ENCODE measurements at regions not wholly inside any gene's neighbourhood (a gene's known extent, or its start where the extent isn't known, plus 50 kb on each side); places are given as distances from the start of the nearest gene placed in this dataset.

- H3K79me2 ChIP-seq (ENCODE audit: control insufficient read depth, insufficient read depth, low read length) = no peaks in the 10 kb centered on the region
- intact Hi-C loops (cut with micrococcal nuclease) = no loop called here
- ATAC-seq (ENCODE audit: low read depth) = no peak
- H3K27me3 ChIP-seq (replicated peaks in 1 of 4; ENCODE audit: control extremely low read depth in 1 of 4, control insufficient read depth in 3 of 4, insufficient read depth in 4 of 4, low read length in 3 of 4) = no peaks in the 10 kb centered on the region
- Mint-ChIP-seq H3K4me3 (no peak overlapping the region), H3K9me3 (ENCODE audit: insufficient read depth) (no peaks in the 10 kb centered on the region), H3K4me1 (no peaks in the 10 kb centered on the region), H3K27ac (no peak overlapping the region), H3K27me3 (no peaks in the 10 kb centered on the region)
- no peak overlapping the region for H2AFZ ChIP-seq (ENCODE audit: insufficient read depth, low read depth, low read length, poor library complexity, severe bottlenecking)
- no CpG with 5 or more reads among the region's 4 CpGs for WGBS (ENCODE audit: insufficient coverage)
- no peaks in the 10 kb centered on the region for H3K9me3 ChIP-seq (ENCODE audit: control extremely low read depth in 1 of 3, control insufficient read depth in 2 of 3, insufficient read depth in 1 of 3, low read length in 2 of 3)
- ChIA-PET CTCF (no interaction called here), POLR2A (no interaction called here)
- TF ChIP-seq CTCF (IDR thresholded peaks at IDR 0.05) (no peak), EZH2 (IDR thresholded peaks at IDR 0.05; ENCODE audit: borderline replicate concordance, insufficient read depth, low read depth, low read length, poor library complexity, severe bottlenecking) (no peak)
- no peak overlapping the region for H3K9ac ChIP-seq (ENCODE audit: low read length)
- H4K20me1 ChIP-seq (ENCODE audit: control insufficient read depth, insufficient read depth, low read length, poor library complexity, severe bottlenecking) = no peaks in the 10 kb centered on the region
- no peaks in the 10 kb centered on the region for H3K4me1 ChIP-seq (ENCODE audit: control insufficient read depth in 2 of 2, insufficient read depth in 2 of 2, low read length in 2 of 2)
- no peaks in the 10 kb centered on the region for H3K36me3 ChIP-seq (replicated peaks in 1 of 2; ENCODE audit: control extremely low read depth in 1 of 2, control insufficient read depth in 1 of 2, extremely low read depth in 1 of 2, insufficient read depth in 2 of 2, low read length in 1 of 2)
- DNase-seq = no peak
- H3K27ac ChIP-seq (ENCODE audit: low read length in 2 of 2) = no peak overlapping the region
- no peak overlapping the region for H3K4me2 ChIP-seq (replicated peaks; ENCODE audit: low read depth, low read length, poor library complexity, severe bottlenecking)
- no peak overlapping the region for H3K4me3 ChIP-seq (ENCODE audit: control extremely low read depth in 1 of 5, extremely low read depth in 1 of 5, insufficient read depth in 1 of 5, low read depth in 2 of 5, low read length in 4 of 5)
Observed at GRCh38 chr5:164627021-164627420, 1121.6 kb downstream of the MAT2B start.

- no peaks in the 10 kb centered on the region for H3K9me3 ChIP-seq (ENCODE audit: control extremely low read depth in 1 of 3, control insufficient read depth in 2 of 3, insufficient read depth in 1 of 3, low read length in 2 of 3)
- H2AFZ ChIP-seq (ENCODE audit: insufficient read depth, low read depth, low read length, poor library complexity, severe bottlenecking) = no peak overlapping the region
- no peaks in the 10 kb centered on the region for H3K79me2 ChIP-seq (ENCODE audit: control insufficient read depth, insufficient read depth, low read length)
- no peaks in the 10 kb centered on the region for H3K27me3 ChIP-seq (replicated peaks in 1 of 4; ENCODE audit: control extremely low read depth in 1 of 4, control insufficient read depth in 3 of 4, insufficient read depth in 4 of 4, low read length in 3 of 4)
- no peaks in the 10 kb centered on the region for H3K36me3 ChIP-seq (replicated peaks in 1 of 2; ENCODE audit: control extremely low read depth in 1 of 2, control insufficient read depth in 1 of 2, extremely low read depth in 1 of 2, insufficient read depth in 2 of 2, low read length in 1 of 2)
- TF ChIP-seq EZH2 (IDR thresholded peaks at IDR 0.05; ENCODE audit: borderline replicate concordance, insufficient read depth, low read depth, low read length, poor library complexity, severe bottlenecking) = no peak
- no peak for TF ChIP-seq CTCF (IDR thresholded peaks at IDR 0.05)
- H3K4me2 ChIP-seq (replicated peaks; ENCODE audit: low read depth, low read length, poor library complexity, severe bottlenecking) = no peak overlapping the region
- no peaks in the 10 kb centered on the region for H3K4me1 Mint-ChIP-seq
- H3K4me3 ChIP-seq (ENCODE audit: control extremely low read depth in 1 of 5, extremely low read depth in 1 of 5, insufficient read depth in 1 of 5, low read depth in 2 of 5, low read length in 4 of 5) = no peak overlapping the region
- no CpG with 5 or more reads among the region's 1 CpG for WGBS (ENCODE audit: insufficient coverage)
- H3K9me3 Mint-ChIP-seq (ENCODE audit: insufficient read depth) = no peaks in the 10 kb centered on the region
- H3K27ac ChIP-seq (ENCODE audit: low read length in 2 of 2) = no peak overlapping the region
- no peak overlapping the region for H3K4me3 Mint-ChIP-seq
- CTCF ChIA-PET = no interaction called here
- no peaks in the 10 kb centered on the region for H3K4me1 ChIP-seq (ENCODE audit: control insufficient read depth in 2 of 2, insufficient read depth in 2 of 2, low read length in 2 of 2)
- intact Hi-C loops (cut with micrococcal nuclease) = no loop called here
- H3K27ac Mint-ChIP-seq = no peak overlapping the region
- POLR2A ChIA-PET = no interaction called here
- no peak for ATAC-seq (ENCODE audit: low read depth)
- H3K9ac ChIP-seq (ENCODE audit: low read length) = no peak overlapping the region
- H4K20me1 ChIP-seq (ENCODE audit: control insufficient read depth, insufficient read depth, low read length, poor library complexity, severe bottlenecking) = no peaks in the 10 kb centered on the region
- DNase-seq = no peak
- no peaks in the 10 kb centered on the region for H3K27me3 Mint-ChIP-seq
Observed at GRCh38 chr5:164636456-164636855, 1131.0 kb downstream of the MAT2B start.
